GM23248 (cell line): ENCODE measurements at regions not wholly inside any gene's neighbourhood (a gene's known extent, or its start where the extent isn't known, plus 50 kb on each side); places are given as distances from the start of the nearest gene placed in this dataset.

Experiments
- EZH2 ChIP-seq: fragments of 200-600 bp; sonication (generic); IDR thresholded peaks from 2 replicates; pipeline ENCODE4 v1.6.1; 2018; ENCODE audit warnings: antibody characterized with exemption, mild to moderate bottlenecking; ENCODE audit not compliant: insufficient read depth, poor library complexity, severe bottlenecking
- EZH2phosphoT487 ChIP-seq: fragments of 200-600 bp; sonication (generic); IDR thresholded peaks from 2 replicates; pipeline ENCODE4 v1.6.1; 2018; ENCODE audit warnings: antibody characterized with exemption, moderate library complexity, mild to moderate bottlenecking, low read depth; ENCODE audit not compliant: insufficient read depth

DNA sequence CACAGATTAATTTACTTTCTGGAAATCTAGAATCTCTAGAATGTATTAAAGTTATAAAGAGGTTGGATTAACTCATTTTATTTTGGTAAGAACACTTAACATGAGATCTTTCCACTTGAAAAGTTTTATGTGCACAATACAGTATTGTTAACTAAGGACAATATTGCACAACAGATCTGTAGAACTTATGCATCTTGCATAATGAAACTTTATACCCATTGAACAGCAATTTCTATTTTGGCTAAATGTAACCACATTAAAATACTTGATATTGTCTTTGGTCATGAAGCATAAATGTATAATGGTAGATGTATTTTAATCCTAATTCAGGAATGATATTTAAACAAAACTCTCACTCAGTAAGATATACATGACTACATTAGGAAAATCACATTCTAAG is 203.8 kb downstream of the SNX19 start:
- TF ChIP-seq EZH2phosphoT487 (no peak), EZH2 (no peak)
